ENCODE measurements at regions not wholly inside any gene's neighbourhood (a gene's known extent, or its start where the extent isn't known, plus 50 kb on each side); places are given as distances from the start of the nearest gene placed in this dataset.

DNA sequence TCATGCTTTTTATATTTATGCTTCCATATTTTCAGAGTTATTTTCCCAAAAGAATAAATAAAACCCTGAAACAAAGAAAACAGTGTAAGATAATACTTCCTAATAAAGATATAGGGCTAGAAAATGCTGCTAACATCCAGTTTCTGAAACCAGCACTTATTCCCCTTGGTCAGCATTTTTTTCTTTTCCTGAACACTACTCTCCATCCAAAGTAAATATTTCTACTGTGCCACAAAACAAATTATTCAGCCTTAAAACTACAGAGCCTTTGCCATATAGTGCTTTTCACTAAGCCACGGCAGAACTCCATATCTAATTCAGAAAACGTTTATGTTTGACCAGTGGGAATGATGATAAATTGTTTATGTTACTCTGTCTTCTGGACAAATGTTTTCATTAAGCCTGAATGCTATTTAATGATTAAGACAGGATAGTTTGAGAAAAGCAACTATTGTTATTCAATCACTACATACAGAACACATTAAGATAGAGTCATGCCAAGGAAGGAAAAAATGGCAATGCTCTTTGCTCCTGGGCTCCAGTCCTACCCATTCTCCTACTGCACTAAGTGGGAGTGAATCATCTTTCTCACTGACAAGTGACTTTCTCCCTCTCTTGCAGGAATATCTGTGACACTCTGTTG is 723.9 kb downstream of the FAT4 start:
- Mint-ChIP-seq H3K27ac (ENCODE audit: unreplicated experiment) (no peak overlapping the region), H3K9me3 (ENCODE audit: unreplicated experiment) (no peaks in the 10 kb centered on the region), H3K4me3 (ENCODE audit: unreplicated experiment) (no peak overlapping the region), H3K36me3 (ENCODE audit: low read depth, unreplicated experiment) (no peaks in the 10 kb centered on the region), H3K4me1 (ENCODE audit: low read depth, unreplicated experiment) (no peaks in the 10 kb centered on the region), H3K27me3 (ENCODE audit: low read depth, unreplicated experiment) (no peaks in the 10 kb centered on the region)
- H3K9ac ChIP-seq (ENCODE audit: low read length), result no peak overlapping the region
- no peak overlapping the region for H3K27ac ChIP-seq (ENCODE audit: low read depth, low read length)
- H3K9me3 ChIP-seq (ENCODE audit: insufficient read depth, low read depth, low read length), result no peaks in the 10 kb centered on the region
- FAIRE-seq, result no peak
- H2AFZ ChIP-seq (ENCODE audit: low read depth, low read length), result no peak overlapping the region
- no peaks in the 10 kb centered on the region for H3K27me3 ChIP-seq (ENCODE audit: insufficient read depth, low read length)
- TF ChIP-seq, protein P1, sequence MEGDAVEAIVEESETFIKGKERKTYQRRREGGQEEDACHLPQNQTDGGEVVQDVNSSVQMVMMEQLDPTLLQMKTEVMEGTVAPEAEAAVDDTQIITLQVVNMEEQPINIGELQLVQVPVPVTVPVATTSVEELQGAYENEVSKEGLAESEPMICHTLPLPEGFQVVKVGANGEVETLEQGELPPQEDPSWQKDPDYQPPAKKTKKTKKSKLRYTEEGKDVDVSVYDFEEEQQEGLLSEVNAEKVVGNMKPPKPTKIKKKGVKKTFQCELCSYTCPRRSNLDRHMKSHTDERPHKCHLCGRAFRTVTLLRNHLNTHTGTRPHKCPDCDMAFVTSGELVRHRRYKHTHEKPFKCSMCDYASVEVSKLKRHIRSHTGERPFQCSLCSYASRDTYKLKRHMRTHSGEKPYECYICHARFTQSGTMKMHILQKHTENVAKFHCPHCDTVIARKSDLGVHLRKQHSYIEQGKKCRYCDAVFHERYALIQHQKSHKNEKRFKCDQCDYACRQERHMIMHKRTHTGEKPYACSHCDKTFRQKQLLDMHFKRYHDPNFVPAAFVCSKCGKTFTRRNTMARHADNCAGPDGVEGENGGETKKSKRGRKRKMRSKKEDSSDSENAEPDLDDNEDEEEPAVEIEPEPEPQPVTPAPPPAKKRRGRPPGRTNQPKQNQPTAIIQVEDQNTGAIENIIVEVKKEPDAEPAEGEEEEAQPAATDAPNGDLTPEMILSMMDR (IDR thresholded peaks at IDR 0.05; ENCODE audit: insufficient read depth, low read depth, low read length), result no peak
- no peak for TF ChIP-seq EZH2 (IDR thresholded peaks at IDR 0.05; ENCODE audit: insufficient read depth, low read length)
- H4K20me1 ChIP-seq (ENCODE audit: insufficient read depth, low read length), result no peaks in the 10 kb centered on the region
- H3K4me2 ChIP-seq (ENCODE audit: low read length), result no peak overlapping the region
- H3K79me2 ChIP-seq (ENCODE audit: insufficient read depth, low read length), result no peaks in the 10 kb centered on the region
- H3K4me1 ChIP-seq (ENCODE audit: insufficient read depth, low read length), result no peaks in the 10 kb centered on the region
- H3K4me3 ChIP-seq (ENCODE audit: insufficient read depth, low read depth, low read length), result no peak overlapping the region
- DNase-seq (ENCODE audit: low read depth), result no peak
- no peaks in the 10 kb centered on the region for H3K36me3 ChIP-seq (ENCODE audit: insufficient read depth, low read length)

DNA sequence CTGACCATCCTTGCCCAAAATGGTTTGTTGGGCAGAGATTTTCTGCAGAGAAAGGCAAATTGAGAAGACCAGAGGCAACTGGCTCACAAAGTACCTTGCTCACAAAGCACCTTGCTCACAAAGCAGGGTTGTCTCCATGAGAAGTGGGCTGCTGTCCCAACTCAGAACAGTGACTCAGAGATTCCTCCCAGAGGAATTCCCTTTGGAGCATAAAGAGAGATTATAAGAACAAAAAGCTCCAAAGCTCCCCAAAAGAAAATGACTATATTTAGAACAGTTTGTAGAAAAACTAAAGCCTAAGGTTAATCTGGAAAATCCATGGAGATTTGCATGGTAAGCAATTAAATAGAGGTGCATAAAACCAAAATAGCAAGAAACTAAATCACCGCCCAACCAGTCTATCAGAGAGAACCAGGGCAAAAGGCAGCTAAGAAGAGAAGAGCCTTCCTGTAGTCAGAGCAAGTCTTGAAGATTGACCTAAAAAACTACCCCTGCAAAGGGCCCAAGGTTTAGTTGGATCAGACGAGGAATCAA is 731.4 kb downstream of the FAT4 start:
- Histone ChIP-seq H3K4me3 (ENCODE audit: insufficient read depth, low read depth, low read length) (no peak overlapping the region), H3K27me3 (ENCODE audit: insufficient read depth, low read length) (no peaks in the 10 kb centered on the region), H3K4me2 (ENCODE audit: low read length) (no peak overlapping the region), H3K79me2 (ENCODE audit: insufficient read depth, low read length) (no peaks in the 10 kb centered on the region), H4K20me1 (ENCODE audit: insufficient read depth, low read length) (no peaks in the 10 kb centered on the region), H3K9me3 (ENCODE audit: insufficient read depth, low read depth, low read length) (no peaks in the 10 kb centered on the region), H3K27ac (ENCODE audit: low read depth, low read length) (no peak overlapping the region), H3K4me1 (ENCODE audit: insufficient read depth, low read length) (no peaks in the 10 kb centered on the region), H2AFZ (ENCODE audit: low read depth, low read length) (no peak overlapping the region), H3K36me3 (ENCODE audit: insufficient read depth, low read length) (no peaks in the 10 kb centered on the region), H3K9ac (ENCODE audit: low read length) (no peak overlapping the region)
- FAIRE-seq (no peak), DNase-seq (ENCODE audit: low read depth) (peak; percentile 41)
- no peak overlapping the region for H3K4me3 Mint-ChIP-seq (ENCODE audit: unreplicated experiment)
- TF ChIP-seq, protein P1 (IDR thresholded peaks at IDR 0.05; ENCODE audit: insufficient read depth, low read depth, low read length), result no peak
- TF ChIP-seq EZH2 (IDR thresholded peaks at IDR 0.05; ENCODE audit: insufficient read depth, low read length), result no peak
- peaks cover 7% of the 10 kb centered on the region for H3K4me1 Mint-ChIP-seq (ENCODE audit: low read depth, unreplicated experiment)
- no peaks in the 10 kb centered on the region for H3K27me3 Mint-ChIP-seq (ENCODE audit: low read depth, unreplicated experiment)
- H3K9me3 Mint-ChIP-seq (ENCODE audit: unreplicated experiment), result no peaks in the 10 kb centered on the region
- H3K36me3 Mint-ChIP-seq (ENCODE audit: low read depth, unreplicated experiment), result no peaks in the 10 kb centered on the region
- H3K27ac Mint-ChIP-seq (ENCODE audit: unreplicated experiment), result no peak overlapping the region

DNA sequence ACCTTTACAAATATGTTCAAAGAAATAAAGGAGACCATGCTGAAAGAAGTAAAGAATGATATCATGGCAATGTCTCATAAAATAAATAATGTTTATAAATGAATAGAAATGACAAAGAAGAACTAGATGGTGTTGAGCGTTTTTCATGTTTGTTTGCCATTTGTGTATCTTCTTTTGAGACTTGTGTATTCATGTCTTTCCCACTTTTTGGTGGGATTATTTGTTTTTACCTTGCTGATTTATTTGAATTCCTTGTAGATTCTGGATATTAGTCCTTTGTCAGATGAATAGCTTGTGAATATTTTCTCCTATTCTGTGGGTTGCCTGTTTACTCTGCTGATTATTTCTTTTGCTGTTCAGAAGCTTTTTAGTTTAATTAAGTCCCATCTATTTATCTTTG is 732.4 kb downstream of the FAT4 start:
- TF ChIP-seq, protein P1 (IDR thresholded peaks at IDR 0.05; ENCODE audit: insufficient read depth, low read depth, low read length), result no peak
- TF ChIP-seq EZH2 (IDR thresholded peaks at IDR 0.05; ENCODE audit: insufficient read depth, low read length), result no peak
- H3K9me3 ChIP-seq (ENCODE audit: insufficient read depth, low read depth, low read length), result no peaks in the 10 kb centered on the region
- H3K4me1 ChIP-seq (ENCODE audit: insufficient read depth, low read length), result no peaks in the 10 kb centered on the region
- no peak overlapping the region for H3K9ac ChIP-seq (ENCODE audit: low read length)
- H3K27me3 ChIP-seq (ENCODE audit: insufficient read depth, low read length), result no peaks in the 10 kb centered on the region
- H3K36me3 ChIP-seq (ENCODE audit: insufficient read depth, low read length), result no peaks in the 10 kb centered on the region
- no peak overlapping the region for H3K4me3 ChIP-seq (ENCODE audit: insufficient read depth, low read depth, low read length)
- H3K4me2 ChIP-seq (ENCODE audit: low read length), result no peak overlapping the region
- FAIRE-seq, result no peak
- H2AFZ ChIP-seq (ENCODE audit: low read depth, low read length), result no peak overlapping the region
- H4K20me1 ChIP-seq (ENCODE audit: insufficient read depth, low read length), result no peaks in the 10 kb centered on the region
- H3K4me1 Mint-ChIP-seq (ENCODE audit: low read depth, unreplicated experiment), result peaks cover 9% of the 10 kb centered on the region
- H3K36me3 Mint-ChIP-seq (ENCODE audit: low read depth, unreplicated experiment), result no peaks in the 10 kb centered on the region
- H3K27me3 Mint-ChIP-seq (ENCODE audit: low read depth, unreplicated experiment), result no peaks in the 10 kb centered on the region
- DNase-seq (ENCODE audit: low read depth), result no peak
- no peaks in the 10 kb centered on the region for H3K79me2 ChIP-seq (ENCODE audit: insufficient read depth, low read length)
- H3K27ac Mint-ChIP-seq (ENCODE audit: unreplicated experiment), result no peak overlapping the region
- no peaks in the 10 kb centered on the region for H3K9me3 Mint-ChIP-seq (ENCODE audit: unreplicated experiment)
- no peak overlapping the region for H3K27ac ChIP-seq (ENCODE audit: low read depth, low read length)
- H3K4me3 Mint-ChIP-seq (ENCODE audit: unreplicated experiment), result no peak overlapping the region
